KMS-11 (cell line): ENCODE measurements at regions not wholly inside any gene's neighbourhood (a gene's known extent, or its start where the extent isn't known, plus 50 kb on each side); places are given as distances from the start of the nearest gene placed in this dataset.
"Not testable (repeated sequence)": the region's sequence is repeated elsewhere in the genome, so short reads cannot be mapped to it uniquely, and the experiment has no call there.

Source experiments
- H2AFZ ChIP-seq: fragments of 200-600 bp; sonication (generic); 2 replicates; pipeline ENCODE4 v1.6.1; 2016; ENCODE audit warnings: antibody characterized with exemption, mixed run types, low read depth
- H3K27ac ChIP-seq: fragments of 200-600 bp; sonication (generic); 2 replicates; pipeline ENCODE4 v1.6.1; 2016; ENCODE audit warnings: mild to moderate bottlenecking, mixed run types
- H3K27me3 ChIP-seq: fragments of 200-600 bp; sonication (generic); 2 replicates; pipeline ENCODE4 v1.6.1; 2017; ENCODE audit warnings: mild to moderate bottlenecking, low read depth, mixed run types, moderate library complexity; ENCODE audit not compliant: insufficient read depth
- H3K36me3 ChIP-seq: fragments of 200-600 bp; sonication (generic); 2 replicates; pipeline ENCODE4 v1.6.1; 2017; ENCODE audit warnings: mild to moderate bottlenecking, mixed run types; ENCODE audit not compliant: insufficient read depth
- H3K4me1 ChIP-seq: fragments of 200-600 bp; sonication (generic); 2 replicates; pipeline ENCODE4 v1.6.1; 2016; ENCODE audit warnings: mild to moderate bottlenecking, low read depth, mixed run types; ENCODE audit not compliant: poor library complexity, severe bottlenecking
- H3K4me2 ChIP-seq: fragments of 200-600 bp; sonication (generic); 2 replicates; pipeline ENCODE4 v1.7.0; 2016; ENCODE audit warnings: mild to moderate bottlenecking, mixed run types
- H3K4me3 ChIP-seq: fragments of 200-600 bp; sonication (generic); IDR thresholded peaks from 2 replicates; pipeline ENCODE4 v1.6.1; 2017; ENCODE audit warnings: low read depth, low read length, mixed read lengths; ENCODE audit not compliant: insufficient read depth
- H3K79me2 ChIP-seq: fragments of 200-600 bp; sonication (generic); 2 replicates; pipeline ENCODE4 v1.6.1; 2016; ENCODE audit warnings: low read depth, mixed run types; ENCODE audit not compliant: insufficient read depth
- H3K9ac ChIP-seq: fragments of 200-600 bp; sonication (generic); 2 replicates; pipeline ENCODE4 v1.6.1; 2016; ENCODE audit warnings: mild to moderate bottlenecking, mixed run types
- H4K20me1 ChIP-seq: fragments of 200-600 bp; sonication (generic); 2 replicates; pipeline ENCODE4 v1.6.1; 2016; ENCODE audit warnings: mild to moderate bottlenecking, mixed run types; ENCODE audit not compliant: insufficient read depth
- CTCF ChIP-seq: fragments of 200-600 bp; sonication (generic); conservative IDR thresholded peaks from 2 replicates; pipeline ENCODE4 v1.6.1; 2017; ENCODE audit warnings: low read depth, mild to moderate bottlenecking, antibody characterized with exemption, low read length, moderate library complexity, mixed read lengths

- H3K79me2 ChIP-seq, result no peaks in the 10 kb centered on the region
- no peak overlapping the region for H3K27ac ChIP-seq
- H2AFZ ChIP-seq, result no peak overlapping the region
- no peak for TF ChIP-seq CTCF
- H3K36me3 ChIP-seq, result no peaks in the 10 kb centered on the region
- no peak overlapping the region for H3K4me2 ChIP-seq
- no peaks in the 10 kb centered on the region for H3K4me1 ChIP-seq
- H3K4me3 ChIP-seq, result no peak overlapping the region
- no peaks in the 10 kb centered on the region for H4K20me1 ChIP-seq
- H3K9ac ChIP-seq, result no peak overlapping the region
- H3K27me3 ChIP-seq, result no peaks in the 10 kb centered on the region
These were observed 288.9 kb upstream of the CLEC14A start for GRCh38 chr14:38544776-38545175.

- not testable (repeated sequence) for H3K79me2 ChIP-seq, H3K27ac ChIP-seq, H2AFZ ChIP-seq, H3K4me3 ChIP-seq, H3K4me2 ChIP-seq, H3K27me3 ChIP-seq, H3K36me3 ChIP-seq, H3K4me1 ChIP-seq, H4K20me1 ChIP-seq, H3K9ac ChIP-seq
These were observed 288.0 kb upstream of the CLEC14A start for GRCh38 chr14:38543851-38544250.

GRCh38 chr14:38538053-38538452 is 282.2 kb upstream of the CLEC14A start:
- not testable (repeated sequence) for H3K4me2 ChIP-seq, H3K27ac ChIP-seq, H3K36me3 ChIP-seq, H3K27me3 ChIP-seq, H4K20me1 ChIP-seq, H3K79me2 ChIP-seq, H3K4me3 ChIP-seq, H2AFZ ChIP-seq, H3K4me1 ChIP-seq, H3K9ac ChIP-seq

- no peak overlapping the region for H3K4me2 ChIP-seq
- no peak overlapping the region for H3K9ac ChIP-seq
- H2AFZ ChIP-seq, result no peak overlapping the region
- H3K27ac ChIP-seq, result no peak overlapping the region
- no peaks in the 10 kb centered on the region for H4K20me1 ChIP-seq
- no peaks in the 10 kb centered on the region for H3K79me2 ChIP-seq
- H3K4me3 ChIP-seq, result no peak overlapping the region
- no peaks in the 10 kb centered on the region for H3K4me1 ChIP-seq
- TF ChIP-seq CTCF, result no peak
- no peaks in the 10 kb centered on the region for H3K27me3 ChIP-seq
- no peaks in the 10 kb centered on the region for H3K36me3 ChIP-seq
These were observed 280.6 kb upstream of the CLEC14A start for GRCh38 chr14:38536376-38537038.

- Histone ChIP-seq H3K79me2 (no peaks in the 10 kb centered on the region), H4K20me1 (no peaks in the 10 kb centered on the region), H3K36me3 (no peaks in the 10 kb centered on the region), H3K27ac (no peak overlapping the region), H3K4me2 (no peak overlapping the region), H2AFZ (no peak overlapping the region), H3K4me1 (no peaks in the 10 kb centered on the region), H3K27me3 (no peaks in the 10 kb centered on the region), H3K9ac (no peak overlapping the region), H3K4me3 (no peak overlapping the region)
- no peak for TF ChIP-seq CTCF
These were observed 272.7 kb upstream of the CLEC14A start for GRCh38 chr14:38528582-38528981.
